NCI-H82 treated with DMSO at 0.1 percent for 48 hours (cell line): ENCODE measurements at regions not wholly inside any gene's neighbourhood (a gene's known extent, or its start where the extent isn't known, plus 50 kb on each side); places are given as distances from the start of the nearest gene placed in this dataset.

Source experiments
- DNase-seq: peaks from one replicate; lab custom pipeline; 2025; ENCODE audit not compliant: unreplicated experiment; lab: John Stamatoyannopoulos, UW

GRCh38 chr5:61735995-61736394 lies 403.9 kb downstream of the ZSWIM6 start:
- no peak for DNase-seq

- no peak for DNase-seq
These were observed 405.4 kb downstream of the ZSWIM6 start for GRCh38 chr5:61737301-61737963.

GRCh38 chr5:61737964-61738340 lies 405.9 kb downstream of the ZSWIM6 start:
- no peak for DNase-seq

GRCh38 chr5:61738446-61738845 lies 406.4 kb downstream of the ZSWIM6 start:
- no peak for DNase-seq

- DNase-seq, result no peak
These were observed 412.9 kb downstream of the ZSWIM6 start for GRCh38 chr5:61744690-61745619.

- no peak for DNase-seq
These were observed 414.9 kb downstream of the ZSWIM6 start for GRCh38 chr5:61746831-61747575.

GRCh38 chr5:61748121-61748520 lies 416.1 kb downstream of the ZSWIM6 start:
- DNase-seq, result no peak

- DNase-seq, result no peak
These were observed 416.6 kb downstream of the ZSWIM6 start for GRCh38 chr5:61748651-61749050.

GRCh38 chr5:61752588-61752987 lies 420.5 kb downstream of the ZSWIM6 start:
- no peak for DNase-seq

- DNase-seq, result no peak
These were observed 422.7 kb downstream of the ZSWIM6 start for GRCh38 chr5:61754792-61755191.

- no peak for DNase-seq
These were observed 423.7 kb downstream of the ZSWIM6 start for GRCh38 chr5:61755726-61756222.

- DNase-seq, result no peak
These were observed 426.7 kb downstream of the ZSWIM6 start for GRCh38 chr5:61758711-61759110.

GRCh38 chr5:61765471-61765870 lies 433.4 kb downstream of the ZSWIM6 start:
- DNase-seq, result no peak

- no peak for DNase-seq
These were observed 434.1 kb downstream of the ZSWIM6 start for GRCh38 chr5:61766141-61766540.

- DNase-seq, result no peak
These were observed 435.4 kb downstream of the ZSWIM6 start for GRCh38 chr5:61767231-61768080.

- peak; percentile 36 for DNase-seq
These were observed 436.7 kb downstream of the ZSWIM6 start for GRCh38 chr5:61768692-61769281.

GRCh38 chr5:61771062-61771461 lies 439.0 kb downstream of the ZSWIM6 start:
- no peak for DNase-seq

GRCh38 chr5:61771808-61772207 lies 439.8 kb downstream of the ZSWIM6 start:
- no peak for DNase-seq

GRCh38 chr5:61775901-61776300 lies 443.8 kb downstream of the ZSWIM6 start:
- no peak for DNase-seq

GRCh38 chr5:61777292-61777691 lies 445.2 kb downstream of the ZSWIM6 start:
- DNase-seq, result no peak
